NAMALWA (cell line): ENCODE measurements at regions not wholly inside any gene's neighbourhood (a gene's known extent, or its start where the extent isn't known, plus 50 kb on each side); places are given as distances from the start of the nearest gene placed in this dataset.
"Not testable (repeated sequence)": the region's sequence is repeated elsewhere in the genome, so short reads cannot be mapped to it uniquely, and the experiment has no call there.

ENCODE experiments used
- DNase-seq: peaks from one replicate; pipeline ENCODE4 v3.0.0-alpha.2; 2015; ENCODE audit warnings: low spot score

GRCh38 chr18:42328931-42329330, 373.9 kb downstream of the PIK3C3 start:
- DNase-seq, result no peak

- DNase-seq, result no peak
These were observed 375.3 kb downstream of the PIK3C3 start for GRCh38 chr18:42330296-42330695.

- no peak for DNase-seq
These were observed 378.5 kb downstream of the PIK3C3 start for GRCh38 chr18:42333558-42333957.

GRCh38 chr18:42334931-42335330, 379.9 kb downstream of the PIK3C3 start:
- no peak for DNase-seq

GRCh38 chr18:42336139-42336538, 381.1 kb downstream of the PIK3C3 start:
- DNase-seq, result no peak

- DNase-seq, result not testable (repeated sequence)
These were observed 382.3 kb downstream of the PIK3C3 start for GRCh38 chr18:42337337-42337736.

GRCh38 chr18:42338683-42339082, 383.6 kb downstream of the PIK3C3 start:
- no peak for DNase-seq

- no peak for DNase-seq
These were observed 384.3 kb downstream of the PIK3C3 start for GRCh38 chr18:42339372-42339771.

- no peak for DNase-seq
These were observed 385.5 kb downstream of the PIK3C3 start for GRCh38 chr18:42340423-42341009.

- DNase-seq, result no peak
These were observed 386.4 kb downstream of the PIK3C3 start for GRCh38 chr18:42341423-42341822.

GRCh38 chr18:42348722-42349121, 393.7 kb downstream of the PIK3C3 start:
- no peak for DNase-seq

- no peak for DNase-seq
These were observed 396.4 kb downstream of the PIK3C3 start for GRCh38 chr18:42351455-42351854.

- DNase-seq, result no peak
These were observed 405.7 kb downstream of the PIK3C3 start for GRCh38 chr18:42360716-42361115.

GRCh38 chr18:42363446-42364441, 408.7 kb downstream of the PIK3C3 start:
- DNase-seq, result no peak

- DNase-seq, result no peak
These were observed 409.7 kb downstream of the PIK3C3 start for GRCh38 chr18:42364766-42365165.

GRCh38 chr18:42365591-42365990, 410.6 kb downstream of the PIK3C3 start:
- DNase-seq, result no peak

GRCh38 chr18:42373584-42373983, 418.6 kb downstream of the PIK3C3 start:
- DNase-seq, result no peak

GRCh38 chr18:42374961-42375360, 419.9 kb downstream of the PIK3C3 start:
- no peak for DNase-seq

GRCh38 chr18:42378854-42379253, 423.8 kb downstream of the PIK3C3 start:
- not testable (repeated sequence) for DNase-seq

- DNase-seq, result not testable (repeated sequence)
These were observed 426.2 kb downstream of the PIK3C3 start for GRCh38 chr18:42381236-42381635.

- DNase-seq, result no peak
These were observed 437.4 kb downstream of the PIK3C3 start for GRCh38 chr18:42392416-42392815.

- DNase-seq, result no peak
These were observed 437.9 kb downstream of the PIK3C3 start for GRCh38 chr18:42392926-42393325.

GRCh38 chr18:42394238-42394637, 439.2 kb downstream of the PIK3C3 start:
- no peak for DNase-seq
